OCI-LY1 (cell line): ENCODE measurements at regions not wholly inside any gene's neighbourhood (a gene's known extent, or its start where the extent isn't known, plus 50 kb on each side); places are given as distances from the start of the nearest gene placed in this dataset.

Experiments used
- H2AFZ ChIP-seq: fragments of 200-600 bp; sonication (generic), shearing (Covaris generic); 2 replicates; pipeline ENCODE4 v1.6.0; 2014; ENCODE audit warnings: antibody characterized with exemption, mild to moderate bottlenecking, low read length
- H3F3A ChIP-seq: fragments of 200-600 bp; sonication (generic), shearing (Covaris generic); 2 replicates; pipeline ENCODE4 v1.6.0; 2014; ENCODE audit warnings: mild to moderate bottlenecking, antibody characterized with exemption, low read length, moderate library complexity; ENCODE audit not compliant: insufficient read depth
- H3K27ac ChIP-seq: fragments of 200-600 bp; sonication (generic); 2 replicates; pipeline ENCODE4 v1.5.1; 2014; ENCODE audit warnings: low read length, mixed run types, mild to moderate bottlenecking, low read depth; ENCODE audit not compliant: poor library complexity, severe bottlenecking
- H3K27me3 ChIP-seq: fragments of 200-600 bp; sonication (generic); 2 replicates; pipeline ENCODE4 v1.6.0; 2014; ENCODE audit warnings: antibody characterized with exemption, mild to moderate bottlenecking, low read length, moderate library complexity; ENCODE audit not compliant: insufficient read depth
- H3K36me3 ChIP-seq: fragments of 200-600 bp; sonication (generic); 2 replicates; pipeline ENCODE4 v1.6.1; 2014; ENCODE audit warnings: mild to moderate bottlenecking, antibody characterized with exemption, low read length, moderate library complexity, mixed read lengths; ENCODE audit not compliant: insufficient read depth
- H3K4me1 ChIP-seq: fragments of 200-600 bp; sonication (generic); 2 replicates; pipeline ENCODE4 v1.5.1; 2014; ENCODE audit warnings: mild to moderate bottlenecking, low read length, moderate library complexity; ENCODE audit not compliant: insufficient read depth, severe bottlenecking
- H3K4me2 ChIP-seq: fragments of 200-600 bp; sonication (generic), shearing (Covaris generic); 2 replicates; pipeline ENCODE4 v1.6.1; 2014; ENCODE audit warnings: low read length
- H3K4me3 ChIP-seq: fragments of 200-600 bp; sonication (generic); 2 replicates; pipeline ENCODE4 v1.5.1; 2014; ENCODE audit warnings: low read length, low read depth, mild to moderate bottlenecking, mixed read lengths; ENCODE audit not compliant: poor library complexity, severe bottlenecking
- H3K79me2 ChIP-seq: fragments of 200-600 bp; shearing (Covaris generic); 2 replicates; pipeline ENCODE4 v1.6.1; 2016; ENCODE audit warnings: mixed run types, low read length, mixed read lengths; ENCODE audit not compliant: insufficient read depth
- H3K9ac ChIP-seq: fragments of 200-600 bp; sonication (generic), shearing (Covaris generic); 2 replicates; pipeline ENCODE4 v1.6.1; 2014; ENCODE audit warnings: mild to moderate bottlenecking, low read length, mixed read lengths
- H3K9me2 ChIP-seq: fragments of 200-600 bp; sonication (generic), shearing (Covaris generic); 2 replicates; pipeline ENCODE4 v1.6.1; 2014; ENCODE audit warnings: low read depth, mild to moderate bottlenecking, low read length, mixed read lengths
- H3K9me3 ChIP-seq: fragments of 200-600 bp; shearing (Covaris generic); 2 replicates; pipeline ENCODE4 v1.6.1; 2014; ENCODE audit warnings: low read length, mixed read lengths
- H4K20me1 ChIP-seq: fragments of 200-600 bp; sonication (generic), shearing (Covaris generic); 2 replicates; pipeline ENCODE4 v1.6.0; 2016; ENCODE audit warnings: mild to moderate bottlenecking, low read length; ENCODE audit not compliant: insufficient read depth
- EZH2 ChIP-seq: fragments of 200-600 bp; sonication (generic), shearing (Covaris generic); IDR thresholded peaks from 2 replicates; pipeline ENCODE4 v1.8.0; 2017; ENCODE audit warnings: borderline replicate concordance, mixed run types, mild to moderate bottlenecking, antibody characterized with exemption, low read length, moderate library complexity, mixed read lengths
- TF ChIP-seq, protein P1 (sequence below): fragments of 200-600 bp; sonication (generic), shearing (Covaris generic); IDR thresholded peaks from 2 replicates; pipeline ENCODE4 v1.5.1; 2017; ENCODE audit warnings: mild to moderate bottlenecking, antibody characterized with exemption, low read length, moderate library complexity, mixed read lengths

DNA sequence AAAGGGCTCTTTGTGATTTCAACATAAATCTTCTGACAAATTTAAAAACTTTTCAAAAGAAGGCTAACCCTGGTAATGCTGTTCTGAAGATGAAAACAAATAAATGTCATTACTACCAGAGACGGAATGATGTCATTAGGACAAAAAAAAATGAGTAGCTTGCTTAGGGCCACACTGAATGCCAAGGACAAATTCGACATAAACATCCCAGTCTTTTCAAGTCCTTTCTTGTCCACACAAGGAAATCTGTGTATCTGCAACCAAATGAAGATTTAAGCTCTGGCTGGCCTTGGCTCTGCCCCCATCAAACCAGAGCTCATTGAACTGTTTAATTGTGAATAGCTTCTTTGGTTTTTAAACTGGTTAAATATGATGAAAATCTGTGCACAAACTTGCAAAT lies 592.7 kb downstream of the TLE1 start:
- H3F3A ChIP-seq = no peaks in the 10 kb centered on the region
- no peak for TF ChIP-seq EZH2
- TF ChIP-seq, protein P1, sequence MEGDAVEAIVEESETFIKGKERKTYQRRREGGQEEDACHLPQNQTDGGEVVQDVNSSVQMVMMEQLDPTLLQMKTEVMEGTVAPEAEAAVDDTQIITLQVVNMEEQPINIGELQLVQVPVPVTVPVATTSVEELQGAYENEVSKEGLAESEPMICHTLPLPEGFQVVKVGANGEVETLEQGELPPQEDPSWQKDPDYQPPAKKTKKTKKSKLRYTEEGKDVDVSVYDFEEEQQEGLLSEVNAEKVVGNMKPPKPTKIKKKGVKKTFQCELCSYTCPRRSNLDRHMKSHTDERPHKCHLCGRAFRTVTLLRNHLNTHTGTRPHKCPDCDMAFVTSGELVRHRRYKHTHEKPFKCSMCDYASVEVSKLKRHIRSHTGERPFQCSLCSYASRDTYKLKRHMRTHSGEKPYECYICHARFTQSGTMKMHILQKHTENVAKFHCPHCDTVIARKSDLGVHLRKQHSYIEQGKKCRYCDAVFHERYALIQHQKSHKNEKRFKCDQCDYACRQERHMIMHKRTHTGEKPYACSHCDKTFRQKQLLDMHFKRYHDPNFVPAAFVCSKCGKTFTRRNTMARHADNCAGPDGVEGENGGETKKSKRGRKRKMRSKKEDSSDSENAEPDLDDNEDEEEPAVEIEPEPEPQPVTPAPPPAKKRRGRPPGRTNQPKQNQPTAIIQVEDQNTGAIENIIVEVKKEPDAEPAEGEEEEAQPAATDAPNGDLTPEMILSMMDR = no peak
- no peaks in the 10 kb centered on the region for H3K9me3 ChIP-seq
- no peak overlapping the region for H3K9ac ChIP-seq
- no peak overlapping the region for H3K4me2 ChIP-seq
- no peaks in the 10 kb centered on the region for H3K4me1 ChIP-seq
- no peak overlapping the region for H3K4me3 ChIP-seq
- no peaks in the 10 kb centered on the region for H3K9me2 ChIP-seq
- no peaks in the 10 kb centered on the region for H3K27me3 ChIP-seq
- no peaks in the 10 kb centered on the region for H4K20me1 ChIP-seq
- H3K79me2 ChIP-seq = no peaks in the 10 kb centered on the region
- no peaks in the 10 kb centered on the region for H3K36me3 ChIP-seq
- no peak overlapping the region for H2AFZ ChIP-seq
- no peak overlapping the region for H3K27ac ChIP-seq

DNA sequence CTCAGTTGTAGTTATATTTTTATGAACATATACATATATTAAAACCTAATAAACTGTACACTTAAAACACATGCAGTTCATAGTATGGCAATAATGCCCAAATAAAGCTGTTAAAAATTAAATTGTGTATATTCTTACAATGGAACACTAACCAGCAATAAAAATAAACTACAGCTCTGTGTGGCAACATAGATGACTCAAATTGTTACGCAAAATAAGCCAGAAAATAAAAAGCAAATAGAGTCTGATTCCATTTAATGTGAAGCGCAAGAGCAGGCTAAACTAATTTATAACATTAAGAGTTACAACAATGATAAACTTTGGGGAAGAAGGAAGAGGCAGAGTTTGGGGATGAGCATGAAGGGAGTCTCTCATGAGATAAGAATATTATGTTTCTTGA lies 597.3 kb downstream of the TLE1 start:
- no peaks in the 10 kb centered on the region for H3K9me2 ChIP-seq
- no peak overlapping the region for H3K4me3 ChIP-seq
- H3K9ac ChIP-seq = no peak overlapping the region
- H4K20me1 ChIP-seq = no peaks in the 10 kb centered on the region
- H3K9me3 ChIP-seq = no peaks in the 10 kb centered on the region
- no peak for TF ChIP-seq EZH2
- TF ChIP-seq, protein P1 = no peak
- no peaks in the 10 kb centered on the region for H3K79me2 ChIP-seq
- H3K4me2 ChIP-seq = no peak overlapping the region
- no peaks in the 10 kb centered on the region for H3K36me3 ChIP-seq
- no peaks in the 10 kb centered on the region for H3K27me3 ChIP-seq
- no peaks in the 10 kb centered on the region for H3K4me1 ChIP-seq
- no peak overlapping the region for H2AFZ ChIP-seq
- no peaks in the 10 kb centered on the region for H3F3A ChIP-seq
- no peak overlapping the region for H3K27ac ChIP-seq

- Histone ChIP-seq H3K36me3 (no peaks in the 10 kb centered on the region), H3K9ac (no peak overlapping the region), H3K27ac (no peak overlapping the region), H3K4me2 (no peak overlapping the region), H3K27me3 (no peaks in the 10 kb centered on the region), H3K9me3 (no peaks in the 10 kb centered on the region), H3K79me2 (no peaks in the 10 kb centered on the region), H2AFZ (no peak overlapping the region), H4K20me1 (no peaks in the 10 kb centered on the region), H3K9me2 (no peaks in the 10 kb centered on the region), H3F3A (no peaks in the 10 kb centered on the region; the same call in 1 of the 2 replicates), H3K4me3 (no peak overlapping the region), H3K4me1 (no peaks in the 10 kb centered on the region)
- no peak for TF ChIP-seq EZH2
- TF ChIP-seq, protein P1 = no peak
These were observed 601.0 kb downstream of the TLE1 start for GRCh38 chr9:81088341-81088740.
